ENCODE measurements at regions not wholly inside any gene's neighbourhood (a gene's known extent, or its start where the extent isn't known, plus 50 kb on each side); places are given as distances from the start of the nearest gene placed in this dataset.
"Not testable (repeated sequence)": the region's sequence is repeated elsewhere in the genome, so short reads cannot be mapped to it uniquely, and the experiment has no call there.

DNA sequence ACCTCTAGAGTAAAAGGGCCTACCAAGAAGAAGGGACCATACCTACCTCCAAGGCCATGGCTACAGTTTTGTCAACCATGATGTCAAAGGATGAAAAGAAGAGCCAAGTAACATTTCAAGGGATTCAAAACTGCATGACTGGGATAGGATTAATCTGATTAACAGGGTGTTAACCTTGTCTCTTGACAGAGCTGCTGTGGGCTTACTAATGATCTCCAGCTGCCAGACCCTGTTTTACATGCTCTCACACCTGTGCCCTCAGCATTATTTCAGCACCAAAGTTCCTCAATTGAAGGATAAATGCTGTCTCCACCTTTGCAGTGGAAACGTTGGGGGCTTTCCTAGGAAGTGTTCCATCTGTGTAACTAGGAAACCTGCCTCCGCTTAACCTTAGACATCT is 78.3 kb downstream of the DMAC1 start:
- Histone ChIP-seq H3K36me3 (ENCODE audit: control insufficient read depth in 1 of 2, insufficient read depth in 2 of 2, low read length in 2 of 2) (no peaks in the 10 kb centered on the region), H3K4me2 (ENCODE audit: low read length) (no peak overlapping the region), H3K27me3 (ENCODE audit: insufficient read depth, low read length) (no peaks in the 10 kb centered on the region), H4K8ac (ENCODE audit: low read depth, low read length) (no peak overlapping the region), H3K23ac (ENCODE audit: low read length) (no peak overlapping the region), H3K14ac (ENCODE audit: low read length) (no peak overlapping the region), H3K79me1 (ENCODE audit: low read length) (no peaks in the 10 kb centered on the region), H3K4me1 (ENCODE audit: control insufficient read depth in 1 of 2, insufficient read depth in 2 of 2, low read length in 2 of 2) (no peaks in the 10 kb centered on the region), H3K79me2 (ENCODE audit: control insufficient read depth, insufficient read depth, low read length, poor library complexity) (no peaks in the 10 kb centered on the region), H3K18ac (ENCODE audit: low read length) (no peak overlapping the region), H3K9me3 (ENCODE audit: insufficient read depth, low read depth, low read length) (no peaks in the 10 kb centered on the region), H3K4ac (ENCODE audit: low read depth, low read length) (no peak overlapping the region), H4K12ac (ENCODE audit: low read depth, low read length) (no peak overlapping the region), H2BK5ac (ENCODE audit: low read depth, low read length, poor library complexity) (no peak overlapping the region), H3K4me3 (ENCODE audit: low read depth, low read length) (no peak overlapping the region), H3K27ac (ENCODE audit: low read depth, low read length) (no peak overlapping the region), H4K91ac (ENCODE audit: low read depth, low read length) (no peak overlapping the region), H2AK5ac (ENCODE audit: low read length) (no peak overlapping the region), H2BK120ac (ENCODE audit: insufficient read depth, low read length, poor library complexity) (no peak overlapping the region), H2AFZ (ENCODE audit: insufficient read depth, low read length, poor library complexity) (no peak overlapping the region), H3K9ac (ENCODE audit: low read length) (no peak overlapping the region), H2BK12ac (ENCODE audit: low read length) (no peak overlapping the region)
- no CpG with 5 or more reads among the region's 2 CpGs for WGBS (ENCODE audit: extremely low coverage, insufficient coverage, insufficient read length)
- no peak for DNase-seq

DNA sequence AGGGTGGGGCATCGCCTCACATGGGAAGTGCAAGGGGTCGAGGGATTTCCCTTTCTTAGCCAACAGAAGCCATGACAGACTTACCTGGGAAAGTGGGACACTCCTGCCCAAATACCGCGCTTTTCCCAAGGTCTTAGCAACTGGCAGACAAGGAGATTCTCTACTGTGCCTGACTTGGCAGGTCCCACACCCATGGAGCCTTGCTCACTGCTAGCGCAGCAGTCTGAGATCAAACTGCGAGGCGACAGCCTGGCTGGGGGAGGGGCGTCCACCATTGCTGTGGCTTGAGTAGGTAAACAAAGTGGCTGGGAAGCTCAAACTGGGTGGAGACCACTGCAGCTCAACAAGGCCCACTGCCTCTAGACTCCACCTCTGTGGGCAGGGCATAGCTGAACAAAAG is 86.5 kb downstream of the DMAC1 start:
- WGBS (ENCODE audit: extremely low coverage, insufficient coverage, insufficient read length), result no CpG with 5 or more reads among the region's 8 CpGs

GRCh38 chr9:7710686-7711085 is 88.9 kb downstream of the DMAC1 start:
- Histone ChIP-seq H2BK12ac (ENCODE audit: low read length) (no peak overlapping the region), H3K79me1 (ENCODE audit: low read length) (no peaks in the 10 kb centered on the region), H2BK120ac (ENCODE audit: insufficient read depth, low read length, poor library complexity) (no peak overlapping the region), H2AFZ (ENCODE audit: insufficient read depth, low read length, poor library complexity) (no peak overlapping the region), H2BK5ac (ENCODE audit: low read depth, low read length, poor library complexity) (no peak overlapping the region), H3K9me3 (ENCODE audit: insufficient read depth, low read depth, low read length) (no peaks in the 10 kb centered on the region), H4K12ac (ENCODE audit: low read depth, low read length) (no peak overlapping the region), H3K36me3 (ENCODE audit: control insufficient read depth in 1 of 2, insufficient read depth in 2 of 2, low read length in 2 of 2) (no peaks in the 10 kb centered on the region), H4K8ac (ENCODE audit: low read depth, low read length) (no peak overlapping the region), H3K4ac (ENCODE audit: low read depth, low read length) (no peak overlapping the region), H3K79me2 (ENCODE audit: control insufficient read depth, insufficient read depth, low read length, poor library complexity) (no peaks in the 10 kb centered on the region), H3K23ac (ENCODE audit: low read length) (no peak overlapping the region), H3K14ac (ENCODE audit: low read length) (no peak overlapping the region), H4K91ac (ENCODE audit: low read depth, low read length) (no peak overlapping the region), H3K4me2 (ENCODE audit: low read length) (no peak overlapping the region), H3K18ac (ENCODE audit: low read length) (no peak overlapping the region), H3K9ac (ENCODE audit: low read length) (no peak overlapping the region), H3K4me1 (ENCODE audit: control insufficient read depth in 1 of 2, insufficient read depth in 2 of 2, low read length in 2 of 2) (no peaks in the 10 kb centered on the region), H3K27ac (ENCODE audit: low read depth, low read length) (no peak overlapping the region), H3K27me3 (ENCODE audit: insufficient read depth, low read length) (no peaks in the 10 kb centered on the region), H3K4me3 (ENCODE audit: low read depth, low read length) (no peak overlapping the region), H2AK5ac (ENCODE audit: low read length) (no peak overlapping the region)
- DNase-seq, result no peak

More for the DNA sequence above, 86.5 kb downstream of the DMAC1 start:
- H2AFZ ChIP-seq (ENCODE audit: insufficient read depth, low read length, poor library complexity); H3K36me3 ChIP-seq (ENCODE audit: control insufficient read depth in 1 of 2, insufficient read depth in 2 of 2, low read length in 2 of 2); H3K14ac ChIP-seq (ENCODE audit: low read length); H3K4me1 ChIP-seq (ENCODE audit: control insufficient read depth in 1 of 2, insufficient read depth in 2 of 2, low read length in 2 of 2); H3K9ac ChIP-seq (ENCODE audit: low read length); H3K23ac ChIP-seq (ENCODE audit: low read length); H4K91ac ChIP-seq (ENCODE audit: low read depth, low read length); H4K8ac ChIP-seq (ENCODE audit: low read depth, low read length); H3K9me3 ChIP-seq (ENCODE audit: insufficient read depth, low read depth, low read length); H3K18ac ChIP-seq (ENCODE audit: low read length); H2AK5ac ChIP-seq (ENCODE audit: low read length); H2BK12ac ChIP-seq (ENCODE audit: low read length); H3K4ac ChIP-seq (ENCODE audit: low read depth, low read length); H3K4me2 ChIP-seq (ENCODE audit: low read length); H3K27me3 ChIP-seq (ENCODE audit: insufficient read depth, low read length); H2BK120ac ChIP-seq (ENCODE audit: insufficient read depth, low read length, poor library complexity); H4K12ac ChIP-seq (ENCODE audit: low read depth, low read length); H2BK5ac ChIP-seq (ENCODE audit: low read depth, low read length, poor library complexity); H3K79me2 ChIP-seq (ENCODE audit: control insufficient read depth, insufficient read depth, low read length, poor library complexity); H3K4me3 ChIP-seq (ENCODE audit: low read depth, low read length); H3K27ac ChIP-seq (ENCODE audit: low read depth, low read length); DNase-seq; H3K79me1 ChIP-seq (ENCODE audit: low read length): not testable (repeated sequence)

GRCh38 chr9:7707934-7708333 is 91.6 kb downstream of the DMAC1 start:
- DNase-seq, result peak in 1 of 2 donors; percentile 65
- H3K4me2 ChIP-seq (ENCODE audit: low read length), result no peak overlapping the region
- H3K18ac ChIP-seq (ENCODE audit: low read length), result no peak overlapping the region
- H3K79me1 ChIP-seq (ENCODE audit: low read length), result no peaks in the 10 kb centered on the region
- no peaks in the 10 kb centered on the region for H3K9me3 ChIP-seq (ENCODE audit: insufficient read depth, low read depth, low read length)
- H3K4ac ChIP-seq (ENCODE audit: low read depth, low read length), result no peak overlapping the region
- H4K8ac ChIP-seq (ENCODE audit: low read depth, low read length), result no peak overlapping the region
- no peak overlapping the region for H3K4me3 ChIP-seq (ENCODE audit: low read depth, low read length)
- no peak overlapping the region for H4K91ac ChIP-seq (ENCODE audit: low read depth, low read length)
- no peak overlapping the region for H2AFZ ChIP-seq (ENCODE audit: insufficient read depth, low read length, poor library complexity)
- H2BK120ac ChIP-seq (ENCODE audit: insufficient read depth, low read length, poor library complexity), result no peak overlapping the region
- no peak overlapping the region for H3K23ac ChIP-seq (ENCODE audit: low read length)
- no peak overlapping the region for H2AK5ac ChIP-seq (ENCODE audit: low read length)
- no peaks in the 10 kb centered on the region for H3K27me3 ChIP-seq (ENCODE audit: insufficient read depth, low read length)
- no peaks in the 10 kb centered on the region for H3K36me3 ChIP-seq (ENCODE audit: control insufficient read depth in 1 of 2, insufficient read depth in 2 of 2, low read length in 2 of 2)
- H2BK12ac ChIP-seq (ENCODE audit: low read length), result no peak overlapping the region
- no peak overlapping the region for H3K9ac ChIP-seq (ENCODE audit: low read length)
- H3K79me2 ChIP-seq (ENCODE audit: control insufficient read depth, insufficient read depth, low read length, poor library complexity), result no peaks in the 10 kb centered on the region
- no CpG with 5 or more reads among the region's 4 CpGs for WGBS (ENCODE audit: extremely low coverage, insufficient coverage, insufficient read length)
- no peaks in the 10 kb centered on the region for H3K4me1 ChIP-seq (ENCODE audit: control insufficient read depth in 1 of 2, insufficient read depth in 2 of 2, low read length in 2 of 2)
- no peak overlapping the region for H4K12ac ChIP-seq (ENCODE audit: low read depth, low read length)
- no peak overlapping the region for H2BK5ac ChIP-seq (ENCODE audit: low read depth, low read length, poor library complexity)
- no peak overlapping the region for H3K14ac ChIP-seq (ENCODE audit: low read length)
- H3K27ac ChIP-seq (ENCODE audit: low read depth, low read length), result no peak overlapping the region

Data from trophoblast cell (in vitro differentiated cells and primary cell).